Ascending aorta (tissue), 2 donors: ENCODE measurements at regions not wholly inside any gene's neighbourhood (a gene's known extent, or its start where the extent isn't known, plus 50 kb on each side); places are given as distances from the start of the nearest gene placed in this dataset.

Source experiments
- DNase-seq, 2 donors: peaks; one replicate each; pipeline ENCODE4 v3.0.0-alpha.2; 2019; ENCODE audit warnings: low spot score in 2 of 2
- H3K27ac ChIP-seq, 2 donors: fragments of 200-600 bp; sonication (generic); one replicate each; pipeline ENCODE4 v1.5.1; 2016 to 2017; ENCODE audit warnings: mild to moderate bottlenecking in 1 of 2
- H3K27me3 ChIP-seq: fragments of 200-600 bp; sonication (generic); one replicate; pipeline ENCODE4 v1.5.1; 2017
- H3K36me3 ChIP-seq, 2 donors: fragments of 200-600 bp; sonication (generic); one replicate each; pipeline ENCODE4 v1.5.1; 2016
- H3K4me1 ChIP-seq, 2 donors: fragments of 200-600 bp; sonication (generic); one replicate each; pipeline ENCODE4 v1.5.1; 2016 to 2017; ENCODE audit warnings: mild to moderate bottlenecking in 1 of 2
- H3K4me3 ChIP-seq, 2 donors: fragments of 200-600 bp; sonication (generic); one replicate each; pipeline ENCODE4 v1.5.1; 2016 to 2017; ENCODE audit warnings: mild to moderate bottlenecking in 1 of 2
- H3K9me3 ChIP-seq, 2 donors: fragments of 200-600 bp; sonication (generic); one replicate each; pipeline ENCODE4 v1.5.1; 2016
- CTCF ChIP-seq, 3 experiments: fragments of 200-600 bp in 2 of 3; fragments of 450-650 bp in 1 of 3; sonication (generic) in 2 of 3; IDR thresholded peaks; one replicate each; pipeline ENCODE4 v1.5.1; 2016 to 2019; ENCODE audit warnings: antibody characterized with exemption in 3 of 3, mild to moderate bottlenecking in 1 of 3, moderate library complexity in 1 of 3
- intact Hi-C: fragments of 100-400 bp; cut with DNase I; formaldehyde crosslinking; loops from one replicate; pipeline ENCODE4 v1.15.1; 2023

- H3K27me3 ChIP-seq = no peaks in the 10 kb centered on the region
- intact Hi-C loops = loop anchor here (5.0 to 10.0 kb wide), 5 partner anchors 62 to 1468 kb away; partner anchors contain the start of genes RPL14, RPSA and ZNF620
- H3K4me3 ChIP-seq = no peak overlapping the region
- H3K9me3 ChIP-seq = no peaks in the 10 kb centered on the region
- no peaks in the 10 kb centered on the region for H3K36me3 ChIP-seq
- no peak for TF ChIP-seq CTCF (IDR thresholded peaks at IDR 0.05)
- no peak overlapping the region for H3K27ac ChIP-seq
- no peak for DNase-seq
- H3K4me1 ChIP-seq = peaks cover 0 to 20% of the 10 kb centered on the region in 2 donors
Measured at GRCh38 chr3:40875581-40875980, 323.7 kb upstream of the CTNNB1 start.

GRCh38 chr3:40876009-40876408 is 323.3 kb upstream of the CTNNB1 start:
- no peak for DNase-seq
- Histone ChIP-seq H3K4me1 (peaks cover 0 to 20% of the 10 kb centered on the region in 2 donors), H3K4me3 (no peak overlapping the region), H3K9me3 (no peaks in the 10 kb centered on the region), H3K36me3 (no peaks in the 10 kb centered on the region), H3K27me3 (no peaks in the 10 kb centered on the region), H3K27ac (no peak overlapping the region)
- no peak for TF ChIP-seq CTCF (IDR thresholded peaks at IDR 0.05)
- intact Hi-C loops = loop anchor here (2.0 to 10.0 kb wide), 6 partner anchors 61 to 1469 kb away; partner anchors contain the start of genes RPL14, RPSA and ZNF620

GRCh38 chr3:40876496-40876895 is 322.8 kb upstream of the CTNNB1 start:
- peak overlapping the region in 1 of 2 donors; percentile 82 for H3K27ac ChIP-seq
- H3K4me1 ChIP-seq = peaks cover 0 to 20% of the 10 kb centered on the region in 2 donors
- no peak for DNase-seq
- no peaks in the 10 kb centered on the region for H3K27me3 ChIP-seq
- no peaks in the 10 kb centered on the region for H3K9me3 ChIP-seq
- no peaks in the 10 kb centered on the region for H3K36me3 ChIP-seq
- intact Hi-C loops = loop anchor here (2.0 to 10.0 kb wide), 6 partner anchors 61 to 1469 kb away; partner anchors contain the start of genes RPL14, RPSA and ZNF620
- no peak for TF ChIP-seq CTCF (IDR thresholded peaks at IDR 0.05)
- H3K4me3 ChIP-seq = no peak overlapping the region

GRCh38 chr3:40877631-40878463 is 321.5 kb upstream of the CTNNB1 start:
- DNase-seq = peak; percentile 24 to 95
- Histone ChIP-seq H3K4me1 (peaks cover 0 to 20% of the 10 kb centered on the region in 2 donors), H3K9me3 (no peaks in the 10 kb centered on the region), H3K36me3 (no peaks in the 10 kb centered on the region), H3K4me3 (peak overlapping the region in 1 of 2 donors; percentile 34), H3K27me3 (no peaks in the 10 kb centered on the region), H3K27ac (peak overlapping the region; percentile 49 to 82)
- intact Hi-C loops = loop anchor here (1.0 to 10.0 kb wide), 9 partner anchors 59 to 1471 kb away; partner anchors contain the start of genes CTNNB1, RPL14, RPSA and ZNF620
- TF ChIP-seq CTCF (IDR thresholded peaks at IDR 0.05) = no peak

DNA sequence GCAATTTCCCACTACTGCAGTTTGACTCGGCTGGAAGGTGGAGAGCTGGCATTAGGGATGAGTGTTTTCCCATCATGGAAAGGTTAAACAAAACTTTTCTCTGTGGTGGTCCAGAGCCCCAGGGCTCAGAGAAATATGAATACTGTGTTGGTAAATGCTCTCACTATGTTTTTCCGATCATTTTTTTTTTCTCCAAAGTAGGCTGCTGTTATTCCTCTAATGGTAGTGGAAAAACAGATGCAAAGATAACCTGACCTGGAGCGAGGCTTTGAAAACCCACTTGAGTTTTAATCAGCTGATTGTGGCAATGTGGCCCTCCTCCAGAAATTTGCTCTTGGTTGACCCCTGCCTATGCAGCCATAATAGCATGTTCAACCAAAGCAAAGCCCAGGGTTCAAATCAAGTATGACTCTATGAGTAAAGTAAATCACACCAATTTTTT is 320.8 kb upstream of the CTNNB1 start:
- no peak for DNase-seq
- H3K36me3 ChIP-seq = no peaks in the 10 kb centered on the region
- H3K4me3 ChIP-seq = peak overlapping the region in 1 of 2 donors; percentile 34
- H3K4me1 ChIP-seq = peaks cover 0 to 20% of the 10 kb centered on the region in 2 donors
- H3K27me3 ChIP-seq = no peaks in the 10 kb centered on the region
- TF ChIP-seq CTCF (IDR thresholded peaks at IDR 0.05) = no peak
- peak overlapping the region; percentile 49 to 82 for H3K27ac ChIP-seq
- intact Hi-C loops = loop anchor here (2.0 to 10.0 kb wide), 6 partner anchors 59 to 1471 kb away; partner anchors contain the start of genes RPL14, RPSA and ZNF620
- H3K9me3 ChIP-seq = no peaks in the 10 kb centered on the region
